Kidney (tissue), 13 donors: ENCODE measurements at regions not wholly inside any gene's neighbourhood (a gene's known extent, or its start where the extent isn't known, plus 50 kb on each side); places are given as distances from the start of the nearest gene placed in this dataset.
"Not testable (repeated sequence)": the region's sequence is repeated elsewhere in the genome, so short reads cannot be mapped to it uniquely, and the experiment has no call there.

Experiments used
- DNase-seq, 5 donors: peaks; one replicate each; pipeline ENCODE4 v3.0.0-alpha.2; 2013 to 2020
- FAIRE-seq: peaks from 2 replicates; lab custom pipeline; 2012; peaks lifted over from hg19 to GRCh38; lab: Jason Lieb, UNC
- H3K27ac ChIP-seq, 2 donors: one replicate each; pipeline ENCODE4 v1.7.0; 2013; ENCODE audit warnings: low read depth in 2 of 2, low read length in 2 of 2, inconsistent platforms in 1 of 2
- H3K27me3 ChIP-seq: one replicate; pipeline ENCODE4 v1.7.1; 2013; ENCODE audit warnings: low read length, inconsistent platforms; ENCODE audit not compliant: control insufficient read depth, insufficient read depth
- H3K36me3 ChIP-seq, 3 donors: one replicate each; pipeline versions ENCODE4 v1.7.0 to v1.7.1; 2013; ENCODE audit warnings: low read length in 3 of 3, control low read depth in 1 of 3, inconsistent platforms in 1 of 3; ENCODE audit not compliant: insufficient read depth in 3 of 3, control insufficient read depth in 2 of 3
- H3K4me1 ChIP-seq, 3 donors: one replicate each; pipeline versions ENCODE4 v1.7.0 to v1.7.1; 2013; ENCODE audit warnings: low read length in 3 of 3, inconsistent platforms in 1 of 3, low read depth in 1 of 3; ENCODE audit not compliant: control insufficient read depth in 2 of 3, insufficient read depth in 2 of 3
- H3K4me3 ChIP-seq, 3 donors: one replicate each; pipeline versions ENCODE4 v1.7.0 to v1.8.1; 2013; ENCODE audit warnings: low read length in 3 of 3, control low read depth in 1 of 3, inconsistent platforms in 1 of 3
- H3K9ac ChIP-seq, 3 donors: one replicate each; pipeline versions ENCODE4 v1.7.0 to v1.7.1; 2013; ENCODE audit warnings: low read length in 3 of 3, control low read depth in 1 of 3, inconsistent platforms in 1 of 3
- H3K9me3 ChIP-seq, 3 donors: one replicate each; pipeline versions ENCODE4 v1.7.0 to v1.7.1; 2013; ENCODE audit warnings: low read length in 3 of 3, control low read depth in 1 of 3, inconsistent platforms in 1 of 3; ENCODE audit not compliant: control insufficient read depth in 2 of 3, insufficient read depth in 1 of 3
- intact Hi-C: fragments of 100-400 bp; cut with DNase I; formaldehyde crosslinking; loops from one replicate; pipeline ENCODE4 v1.11.1; 2022
- TF ChIP-seq, protein P1 (sequence below): IDR thresholded peaks from 3 replicates; pipeline ENCODE4 v1.5.1; 2012; ENCODE audit warnings: mild to moderate bottlenecking, moderate library complexity, borderline replicate concordance; ENCODE audit not compliant: insufficient read depth; ENCODE audit errors: extremely low read depth
- donor health status: control.
- donor health status: control.
- donor health status: control.
- donor health status: control.
- donor health status: control.
- donor health status: DM: yes; HTN: yes; CAD: no.
- donor health status: Normal renal cell carcinoma (clear cell type).

DNA sequence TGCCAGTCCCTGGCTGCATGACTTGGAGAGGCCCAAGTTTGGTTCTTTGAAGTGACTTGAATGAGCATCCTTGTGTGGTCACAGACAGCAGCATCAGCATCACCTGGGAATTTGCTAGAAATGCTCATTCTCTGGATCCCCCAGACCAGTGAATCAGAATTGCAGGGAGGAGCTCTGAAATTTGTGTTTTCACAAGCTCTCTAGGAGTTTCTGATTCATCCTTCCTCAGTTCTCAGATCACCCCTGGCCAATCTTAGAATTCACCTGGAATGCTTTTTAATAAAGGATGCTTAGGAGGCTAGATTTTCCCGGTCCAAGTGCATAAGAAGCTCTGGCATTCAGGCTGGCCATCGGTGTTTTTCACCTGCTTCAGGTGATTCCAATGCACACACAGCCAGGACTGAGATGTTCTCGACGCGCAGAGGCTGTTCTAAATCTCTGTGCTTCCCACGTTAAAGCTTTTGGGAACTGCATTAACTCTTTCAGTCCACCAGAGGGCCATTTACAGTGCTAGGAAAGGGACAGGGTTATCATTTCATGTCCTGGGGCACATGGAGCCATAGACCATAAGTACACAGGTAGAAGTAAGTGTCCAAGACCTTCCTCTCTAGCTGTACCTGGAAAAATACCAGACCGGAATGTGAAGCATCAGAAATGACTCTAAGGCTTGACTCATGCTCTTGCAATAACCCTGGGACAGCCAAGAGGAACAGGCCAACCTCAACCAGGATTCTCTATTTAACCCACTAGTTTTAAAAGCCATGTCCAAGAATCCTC lies 85.7 kb upstream of the XYLT1 start:
- H3K9ac ChIP-seq, result no peak overlapping the region
- H3K4me3 ChIP-seq, result no peak overlapping the region
- TF ChIP-seq, protein P1, sequence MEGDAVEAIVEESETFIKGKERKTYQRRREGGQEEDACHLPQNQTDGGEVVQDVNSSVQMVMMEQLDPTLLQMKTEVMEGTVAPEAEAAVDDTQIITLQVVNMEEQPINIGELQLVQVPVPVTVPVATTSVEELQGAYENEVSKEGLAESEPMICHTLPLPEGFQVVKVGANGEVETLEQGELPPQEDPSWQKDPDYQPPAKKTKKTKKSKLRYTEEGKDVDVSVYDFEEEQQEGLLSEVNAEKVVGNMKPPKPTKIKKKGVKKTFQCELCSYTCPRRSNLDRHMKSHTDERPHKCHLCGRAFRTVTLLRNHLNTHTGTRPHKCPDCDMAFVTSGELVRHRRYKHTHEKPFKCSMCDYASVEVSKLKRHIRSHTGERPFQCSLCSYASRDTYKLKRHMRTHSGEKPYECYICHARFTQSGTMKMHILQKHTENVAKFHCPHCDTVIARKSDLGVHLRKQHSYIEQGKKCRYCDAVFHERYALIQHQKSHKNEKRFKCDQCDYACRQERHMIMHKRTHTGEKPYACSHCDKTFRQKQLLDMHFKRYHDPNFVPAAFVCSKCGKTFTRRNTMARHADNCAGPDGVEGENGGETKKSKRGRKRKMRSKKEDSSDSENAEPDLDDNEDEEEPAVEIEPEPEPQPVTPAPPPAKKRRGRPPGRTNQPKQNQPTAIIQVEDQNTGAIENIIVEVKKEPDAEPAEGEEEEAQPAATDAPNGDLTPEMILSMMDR, result peak; percentile 18
- H3K36me3 ChIP-seq, result no peaks in the 10 kb centered on the region
- no peaks in the 10 kb centered on the region for H3K9me3 ChIP-seq
- DNase-seq (peak in 2 of 5 donors; percentile 3 to 18), FAIRE-seq (no peak)
- no peaks in the 10 kb centered on the region for H3K4me1 ChIP-seq
- intact Hi-C loops, result no loop called here
- H3K27me3 ChIP-seq, result no peaks in the 10 kb centered on the region
- no peak overlapping the region for H3K27ac ChIP-seq

DNA sequence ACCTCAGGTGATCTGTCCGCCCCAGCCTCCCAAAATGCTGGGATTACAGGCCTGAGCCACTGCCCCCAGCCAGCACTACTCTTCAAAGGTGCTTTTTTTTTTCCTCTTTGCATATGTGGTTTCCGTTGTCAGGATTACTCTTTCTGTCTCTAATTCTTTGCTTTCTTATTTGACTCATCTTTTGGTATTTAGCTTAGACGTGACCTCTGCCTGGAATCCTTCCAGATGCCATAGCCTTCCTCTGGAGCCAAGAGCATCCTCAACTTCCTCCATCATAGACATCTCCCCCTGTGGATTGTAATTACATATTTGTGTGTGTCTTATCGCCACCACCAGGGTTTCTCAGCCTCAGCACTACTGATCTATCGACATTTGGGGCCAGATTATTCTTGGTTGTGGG lies 84.4 kb upstream of the XYLT1 start:
- no peak overlapping the region for H3K27ac ChIP-seq
- FAIRE-seq, result no peak
- no peak overlapping the region for H3K9ac ChIP-seq
- no peak for DNase-seq
- no peaks in the 10 kb centered on the region for H3K9me3 ChIP-seq
- no peaks in the 10 kb centered on the region for H3K27me3 ChIP-seq
- no peaks in the 10 kb centered on the region for H3K4me1 ChIP-seq
- TF ChIP-seq, protein P1, result no peak
- H3K36me3 ChIP-seq, result no peaks in the 10 kb centered on the region
- intact Hi-C loops, result no loop called here
- no peak overlapping the region for H3K4me3 ChIP-seq

GRCh38 chr16:17552351-17552750 lies 81.6 kb upstream of the XYLT1 start:
- DNase-seq (no peak), FAIRE-seq (no peak)
- TF ChIP-seq, protein P1, result no peak
- Histone ChIP-seq H3K36me3 (no peaks in the 10 kb centered on the region), H3K27me3 (no peaks in the 10 kb centered on the region), H3K27ac (no peak overlapping the region), H3K9ac (no peak overlapping the region), H3K9me3 (no peaks in the 10 kb centered on the region), H3K4me1 (no peaks in the 10 kb centered on the region), H3K4me3 (no peak overlapping the region)
- intact Hi-C loops, result no loop called here

DNA sequence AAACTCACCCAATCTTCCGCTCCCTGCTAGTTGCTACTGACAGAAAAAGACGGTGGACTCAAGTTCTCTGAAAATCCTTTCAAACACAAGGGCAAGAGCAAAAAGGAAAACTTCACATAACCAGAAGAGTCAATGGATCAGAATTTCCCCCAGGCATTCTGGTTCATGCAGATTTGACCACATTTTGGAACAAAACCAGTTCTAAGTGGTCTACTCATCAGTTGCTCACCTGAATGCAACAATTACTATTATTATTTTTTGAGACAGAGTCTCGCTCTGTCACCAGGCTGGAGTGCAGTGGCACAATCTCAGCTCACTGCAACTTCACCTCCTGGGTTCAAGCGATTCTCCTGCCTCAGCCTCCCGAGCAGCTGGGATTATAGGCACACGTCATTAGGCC lies 80.9 kb upstream of the XYLT1 start:
- intact Hi-C loops, H3K36me3 ChIP-seq, H3K9ac ChIP-seq, H3K27ac ChIP-seq, FAIRE-seq, H3K4me1 ChIP-seq, H3K27me3 ChIP-seq, DNase-seq, H3K9me3 ChIP-seq, H3K4me3 ChIP-seq: not testable (repeated sequence)
